GM20000 (cell line): ENCODE measurements at regions not wholly inside any gene's neighbourhood (a gene's known extent, or its start where the extent isn't known, plus 50 kb on each side); places are given as distances from the start of the nearest gene placed in this dataset.

Experiments used
- DNase-seq: peaks from one replicate; pipeline ENCODE4 v3.0.0; 2012; ENCODE audit warnings: low spot score
- CTCF ChIP-seq: IDR thresholded peaks from 2 replicates; pipeline ENCODE4 v1.5.1; 2012; ENCODE audit warnings: mild to moderate bottlenecking, control low read depth; ENCODE audit errors: extremely low read depth, missing control alignments

DNA sequence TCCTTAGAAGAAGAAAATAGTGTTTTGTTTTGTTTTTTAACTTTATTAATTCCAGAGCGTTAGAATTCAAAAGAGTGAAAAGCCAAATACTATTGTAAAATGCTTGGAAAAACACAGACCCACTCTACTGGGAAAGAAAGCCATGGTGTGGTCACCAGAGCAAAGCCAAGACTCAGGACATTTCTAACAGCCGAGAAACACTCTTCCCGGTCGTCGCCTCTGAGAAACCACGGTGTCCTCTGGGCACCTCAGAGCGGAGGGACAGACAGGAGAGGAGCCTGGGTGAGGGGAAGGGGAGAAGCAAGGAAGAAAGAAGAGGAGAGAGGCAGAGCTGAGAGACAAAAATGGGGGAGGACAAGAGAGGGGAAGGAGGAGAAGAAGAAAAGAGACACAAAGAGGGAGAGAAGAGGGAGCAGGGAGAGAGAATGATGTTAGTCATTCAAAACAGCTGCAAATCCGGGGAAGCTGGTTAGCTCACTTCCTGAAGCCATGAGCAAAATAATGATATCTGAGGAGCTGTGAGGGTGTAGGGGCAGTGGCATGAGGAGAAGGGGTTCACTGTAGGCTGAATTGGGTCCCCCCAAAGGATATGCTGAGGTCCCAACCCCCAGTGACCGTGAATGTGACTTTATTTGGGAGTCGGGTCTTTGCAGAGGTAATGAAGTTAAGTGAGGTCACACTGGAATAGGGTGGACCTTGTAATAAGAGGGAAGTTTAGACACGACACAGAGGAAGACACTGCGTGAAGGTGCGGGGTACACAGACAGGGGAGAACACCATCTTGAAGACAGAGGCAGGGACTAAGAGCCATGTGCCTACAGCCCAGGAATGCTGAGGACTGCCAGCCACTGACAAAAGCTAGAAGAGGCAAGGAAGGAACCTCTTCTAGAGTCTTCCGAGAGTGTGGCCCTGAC lies 58.2 kb upstream of the DMRTB1 start:
- no peak for DNase-seq
- no peak for TF ChIP-seq CTCF

DNA sequence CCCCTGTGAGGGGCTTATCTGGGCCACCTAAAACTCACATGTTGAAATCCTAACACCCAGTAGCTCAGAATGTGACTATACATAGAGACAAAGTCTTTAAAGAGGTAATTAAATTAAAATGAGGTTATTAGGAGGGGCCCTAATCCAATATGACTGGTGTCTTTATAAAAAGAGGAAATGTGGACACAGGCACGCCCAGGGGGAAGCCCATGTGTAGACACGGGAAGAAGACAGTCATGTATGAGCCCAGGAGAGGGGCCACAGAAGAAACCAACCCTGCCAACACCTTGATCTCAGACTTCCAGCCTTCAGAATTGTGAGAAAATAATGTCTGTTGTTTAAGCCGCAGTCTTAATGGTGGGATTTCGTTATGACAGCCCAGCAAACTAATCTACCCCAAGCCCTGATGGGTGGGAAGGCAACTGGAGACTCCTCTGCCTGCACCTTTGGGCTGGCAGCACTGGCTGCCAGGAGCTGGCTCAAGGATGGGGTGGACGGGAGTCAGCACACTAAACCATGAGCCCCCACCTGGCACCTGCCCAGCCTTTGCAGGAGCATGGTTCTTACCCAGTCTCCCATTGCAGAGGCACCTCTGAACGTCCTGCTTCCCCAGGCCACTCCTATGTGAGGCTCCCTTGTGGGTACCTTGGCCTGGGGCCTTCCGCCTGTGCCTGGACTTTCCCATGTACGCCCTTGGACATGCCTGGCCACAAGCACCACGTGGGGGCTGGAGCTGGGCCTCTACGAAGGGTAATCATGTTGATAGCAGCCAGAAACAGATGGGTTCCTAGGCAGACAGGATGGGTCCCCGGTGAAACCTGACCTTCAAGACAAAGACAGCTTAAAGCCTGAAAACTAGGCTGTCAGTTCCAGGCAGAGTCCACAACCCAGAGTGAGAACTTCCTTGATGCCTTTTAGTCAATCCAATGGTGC lies 57.1 kb upstream of the DMRTB1 start:
- no peak for TF ChIP-seq CTCF
- no peak for DNase-seq

DNA sequence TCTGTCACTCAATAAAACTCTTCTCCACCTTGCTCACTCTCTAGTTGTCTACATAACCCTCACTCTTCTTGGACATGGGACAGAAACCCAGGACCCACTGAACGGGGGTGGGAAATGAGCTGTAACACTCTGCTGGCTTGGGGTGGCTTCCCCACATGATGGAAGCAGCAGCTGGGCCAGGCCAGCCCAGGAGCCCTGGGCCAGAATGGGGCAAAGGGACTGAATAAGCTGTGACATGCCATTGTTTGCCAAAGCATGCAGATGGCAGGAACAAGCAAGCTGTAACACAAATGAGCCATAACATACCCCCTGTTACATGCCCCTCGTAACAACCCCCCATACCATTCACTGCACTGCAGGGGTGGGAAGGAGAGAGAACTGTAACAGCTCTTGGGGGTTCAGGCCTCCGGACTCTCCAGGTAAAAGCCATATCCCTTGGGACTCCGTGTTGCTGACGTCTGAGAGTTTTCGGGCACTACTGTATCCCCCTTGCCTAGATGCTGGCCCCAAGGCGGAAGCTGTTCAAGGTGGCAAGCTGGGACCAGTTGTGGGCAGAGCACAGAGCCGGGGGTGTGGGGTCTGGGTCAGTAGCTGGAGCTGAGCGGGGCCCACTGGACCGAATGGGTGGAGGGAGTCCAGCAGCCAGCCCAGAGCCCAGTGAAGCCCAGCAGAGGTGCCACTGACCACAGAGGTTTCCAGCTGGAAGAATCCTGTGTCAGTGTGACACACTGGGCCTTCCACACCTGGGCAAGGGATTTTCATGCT lies 56.1 kb upstream of the DMRTB1 start:
- DNase-seq, result no peak
- no peak for TF ChIP-seq CTCF

- DNase-seq, result no peak
- no peak for TF ChIP-seq CTCF
Observed at GRCh38 chr1:53405737-53406136, 53.5 kb upstream of the DMRTB1 start.

DNA sequence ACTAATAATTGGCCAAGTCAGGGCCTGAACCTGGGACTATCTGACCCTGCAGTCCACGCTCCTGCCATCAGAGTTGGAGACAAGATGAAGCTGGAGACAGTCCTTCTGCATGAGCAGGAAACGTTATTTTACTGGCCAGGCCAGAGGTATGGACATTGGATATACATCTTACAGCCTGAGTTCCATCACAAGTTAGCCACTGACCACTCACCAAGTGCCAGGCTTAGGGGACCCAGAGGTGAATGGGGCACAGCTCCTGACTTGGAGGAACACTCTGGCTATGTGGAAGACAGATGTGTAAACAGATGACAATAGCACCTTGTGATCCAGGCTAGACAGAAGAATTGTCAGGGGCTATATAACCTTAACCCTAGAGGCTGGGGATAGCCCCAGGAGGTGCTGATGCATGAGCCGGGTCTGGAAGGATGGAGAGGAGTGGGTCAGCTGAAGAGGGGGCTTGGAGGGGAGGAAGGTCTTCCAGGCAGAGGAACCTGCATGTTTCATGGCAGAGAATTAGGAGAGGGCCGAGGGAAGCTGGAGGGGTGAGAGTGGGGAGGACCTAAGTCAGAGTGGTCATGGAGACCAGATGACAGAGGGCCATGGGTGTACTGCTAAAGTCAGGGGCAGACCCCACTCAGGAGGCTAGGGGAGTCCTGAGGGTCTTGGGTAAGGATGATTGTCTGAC lies 52.5 kb upstream of the DMRTB1 start:
- DNase-seq, result no peak

More for the DNA sequence above, 52.5 kb upstream of the DMRTB1 start:
- TF ChIP-seq CTCF, result no peak
